ENCODE measurements at regions not wholly inside any gene's neighbourhood (a gene's known extent, or its start where the extent isn't known, plus 50 kb on each side); places are given as distances from the start of the nearest gene placed in this dataset.
A peak's percentile ranks its signal among the peaks of the same experiment; 100 is the strongest.

DNA sequence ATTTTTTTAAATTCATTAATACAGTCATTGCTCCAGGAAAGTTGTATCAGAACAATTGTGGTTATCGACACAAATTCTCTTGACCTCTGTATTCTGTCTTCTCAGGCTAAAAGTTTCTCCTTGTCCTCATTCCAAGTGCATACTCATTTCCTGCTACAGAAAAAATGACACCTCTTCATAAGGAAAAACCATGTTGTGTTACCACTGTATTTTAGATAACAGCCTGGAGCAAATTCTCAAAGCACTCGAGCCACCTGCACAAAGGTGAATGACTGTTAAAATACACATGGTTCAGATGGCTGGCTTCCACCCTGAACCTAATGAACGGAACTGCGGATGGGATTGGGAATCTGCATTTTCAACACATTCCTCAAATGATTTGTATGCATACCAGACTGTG is 586.5 kb downstream of the EPHA4 start:
- DNase-seq (ENCODE audit: low read depth) = no peak

DNA sequence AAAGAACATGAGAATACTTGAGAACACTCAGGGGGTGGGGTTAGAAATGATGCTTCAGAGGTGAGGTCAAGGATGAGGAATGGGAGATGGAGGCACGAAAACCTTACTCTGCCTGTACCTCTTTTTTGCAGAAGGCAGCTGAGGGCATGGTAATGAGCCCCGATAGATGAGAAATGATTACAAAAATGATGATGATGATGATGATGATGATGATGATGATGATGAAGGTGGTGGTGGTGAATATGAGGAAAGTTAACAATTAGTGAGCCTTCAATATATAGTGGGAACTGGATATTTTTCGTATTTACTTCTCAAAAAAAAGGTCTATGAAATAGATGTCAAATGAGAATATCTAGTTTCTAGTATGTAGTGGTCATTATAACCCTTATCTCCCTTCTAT is 584.3 kb downstream of the EPHA4 start:
- no peak for DNase-seq (ENCODE audit: low read depth)

DNA sequence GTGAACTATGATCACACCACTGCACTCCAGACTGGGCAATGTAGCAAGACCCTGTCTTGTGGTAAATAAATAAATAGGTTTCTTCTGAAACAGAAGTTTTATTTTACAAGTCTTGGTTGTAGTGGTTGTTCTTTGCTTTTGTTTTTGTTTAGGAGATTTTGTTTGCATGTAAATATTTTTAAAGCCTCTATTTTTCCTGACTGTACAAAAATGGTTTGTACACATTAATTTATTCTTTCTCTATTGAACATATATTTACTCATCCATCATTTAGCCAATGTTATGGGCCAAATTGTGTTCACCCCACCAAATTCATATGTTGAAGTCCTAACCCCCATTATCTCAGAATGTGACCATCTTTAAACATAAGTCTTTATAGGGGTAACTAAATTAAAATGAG is 580.1 kb downstream of the EPHA4 start:
- DNase-seq (ENCODE audit: low read depth) = no peak

DNA sequence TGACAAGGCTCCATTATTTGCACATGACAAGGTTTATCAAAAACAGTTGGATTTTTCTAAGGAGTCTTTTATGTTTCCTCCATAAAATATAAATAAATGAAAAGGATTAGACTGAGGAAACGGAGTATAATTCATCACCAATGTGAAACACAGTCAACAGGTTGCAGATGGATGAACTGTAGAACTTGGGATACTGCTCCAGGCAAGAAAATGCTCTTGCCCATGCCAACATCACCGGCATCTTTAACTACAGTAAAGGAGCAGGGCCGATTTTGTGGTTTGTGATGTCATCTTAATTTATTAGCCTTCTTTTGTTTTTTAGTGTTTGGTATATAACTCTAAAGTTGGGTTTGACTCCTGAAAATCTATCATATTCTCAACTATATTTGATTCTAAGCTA is 577.3 kb downstream of the EPHA4 start:
- no peak for DNase-seq (ENCODE audit: low read depth)

DNA sequence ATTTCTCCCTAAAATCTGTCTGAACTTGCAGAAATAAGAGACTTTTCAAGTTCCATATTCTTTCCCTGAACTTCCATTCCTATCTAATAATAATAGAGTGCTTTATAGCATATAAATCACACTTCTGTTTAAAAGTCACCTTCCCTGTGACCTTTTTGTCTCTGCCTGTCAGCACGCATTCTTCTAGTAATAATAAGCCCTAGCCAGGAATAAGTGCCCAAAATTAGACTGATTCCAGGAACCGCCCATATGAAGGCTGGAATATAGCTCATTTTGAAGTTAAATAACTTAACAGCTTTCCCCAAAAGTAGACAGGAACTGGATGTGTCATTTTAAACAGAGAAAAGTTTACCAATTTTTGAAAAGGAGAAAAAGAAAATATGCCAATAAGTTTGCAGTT is 576.5 kb downstream of the EPHA4 start:
- no peak for DNase-seq (ENCODE audit: low read depth)

DNA sequence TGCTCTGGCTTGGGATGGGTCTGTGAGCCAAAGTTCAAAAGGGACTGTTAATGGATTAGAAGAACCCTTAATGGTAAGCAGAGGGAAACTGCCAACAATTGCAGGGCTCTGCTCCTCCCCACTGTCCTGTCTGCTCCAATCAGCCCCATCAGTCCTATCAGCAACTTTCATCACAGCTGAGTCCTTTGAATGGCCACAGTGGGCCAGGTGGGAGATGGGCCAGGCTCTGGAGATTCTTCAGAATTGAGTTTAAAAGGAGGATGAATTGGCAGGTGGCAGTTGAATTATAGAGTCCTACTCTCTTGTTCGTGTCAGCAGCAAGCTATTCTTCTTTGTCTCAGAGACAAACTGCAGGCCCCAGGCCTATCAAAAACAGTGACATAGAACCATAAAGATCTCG is 573.9 kb downstream of the EPHA4 start:
- no peak for DNase-seq (ENCODE audit: low read depth)

DNA sequence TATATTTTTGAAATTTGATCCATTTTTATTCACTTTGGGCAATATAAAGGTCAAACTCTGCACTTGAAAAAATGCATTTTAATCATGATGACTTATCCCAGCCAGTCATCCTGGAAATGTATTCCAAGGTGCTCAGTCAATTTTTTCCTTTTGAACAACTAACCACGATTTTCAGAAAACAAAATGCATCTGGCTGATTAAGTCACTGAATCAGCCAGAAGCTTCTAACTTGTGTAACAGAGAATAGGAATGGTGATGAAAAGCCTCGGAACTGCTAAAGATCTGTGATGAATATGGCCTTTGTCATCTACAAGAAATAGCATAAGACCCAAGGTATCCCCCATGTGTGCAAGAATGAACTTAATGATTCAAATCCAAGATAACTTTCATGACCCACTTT is 572.7 kb downstream of the EPHA4 start:
- DNase-seq (ENCODE audit: low read depth) = peak; percentile 74

DNA sequence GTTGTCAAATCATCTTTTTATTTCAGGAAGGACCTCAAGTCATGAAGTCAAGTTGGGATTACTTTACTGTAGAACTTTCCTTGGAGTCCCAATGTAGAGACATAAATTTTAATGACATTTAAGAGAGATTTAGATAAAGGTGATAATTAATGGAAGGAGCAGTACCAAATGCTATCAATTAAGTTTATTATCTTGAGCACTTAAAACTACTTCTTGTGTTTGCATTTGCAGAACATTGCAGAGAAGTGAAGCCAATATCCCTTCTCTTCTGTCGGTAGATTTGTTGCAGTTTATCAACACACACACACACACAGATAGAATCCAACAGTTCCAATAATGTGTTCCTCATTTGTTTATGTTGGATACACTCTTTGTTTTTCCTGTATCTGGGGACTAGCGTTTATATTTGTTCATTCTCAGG is 570.7 kb downstream of the EPHA4 start:
- DNase-seq (ENCODE audit: low read depth) = no peak

DNA sequence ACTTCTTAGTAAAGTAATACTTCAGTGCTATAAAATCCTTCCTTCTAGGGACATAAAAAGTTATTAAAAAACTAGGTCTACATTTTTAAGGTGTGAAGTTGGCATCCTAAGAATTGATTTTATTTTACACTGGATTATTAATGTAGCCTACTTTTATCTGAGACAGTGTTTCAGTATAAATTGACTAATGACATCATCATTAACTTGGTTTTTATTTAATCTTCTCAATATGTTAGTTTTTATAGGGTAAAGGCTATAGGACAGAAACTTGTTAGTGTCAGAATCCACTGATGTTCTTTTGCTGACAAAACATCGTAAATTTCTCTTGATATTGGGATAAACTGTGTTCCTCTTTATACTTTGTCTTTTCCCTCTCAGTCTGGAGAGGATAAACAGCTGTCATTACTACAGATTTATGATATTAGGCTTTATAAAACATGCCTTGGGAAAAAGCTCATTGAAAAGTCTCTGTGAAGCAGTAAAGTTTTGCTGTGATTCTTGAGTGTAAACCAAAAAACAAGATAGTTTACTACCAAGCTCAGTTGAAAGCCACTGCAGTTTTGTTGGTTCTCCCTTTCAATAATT is 569.9 kb downstream of the EPHA4 start:
- DNase-seq (ENCODE audit: low read depth) = no peak

DNA sequence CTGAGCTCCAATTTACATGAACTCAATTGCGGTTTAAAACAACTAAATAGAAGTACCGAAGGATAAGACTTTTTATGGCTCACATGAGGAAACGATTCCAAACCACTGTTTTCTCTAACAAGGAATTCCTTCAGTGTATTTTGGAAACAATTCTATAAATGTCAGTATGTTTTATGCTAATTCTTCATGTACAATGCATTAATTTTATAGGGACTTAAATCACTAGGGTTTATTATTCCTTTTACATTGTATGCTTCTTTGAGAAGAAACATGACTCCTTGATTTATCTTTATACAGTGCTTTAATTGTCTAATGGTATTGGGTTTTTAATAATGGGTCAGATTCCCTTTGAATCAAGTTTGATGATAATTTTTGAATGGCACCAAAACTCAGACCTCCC is 566.8 kb downstream of the EPHA4 start:
- no peak for DNase-seq (ENCODE audit: low read depth)

DNA sequence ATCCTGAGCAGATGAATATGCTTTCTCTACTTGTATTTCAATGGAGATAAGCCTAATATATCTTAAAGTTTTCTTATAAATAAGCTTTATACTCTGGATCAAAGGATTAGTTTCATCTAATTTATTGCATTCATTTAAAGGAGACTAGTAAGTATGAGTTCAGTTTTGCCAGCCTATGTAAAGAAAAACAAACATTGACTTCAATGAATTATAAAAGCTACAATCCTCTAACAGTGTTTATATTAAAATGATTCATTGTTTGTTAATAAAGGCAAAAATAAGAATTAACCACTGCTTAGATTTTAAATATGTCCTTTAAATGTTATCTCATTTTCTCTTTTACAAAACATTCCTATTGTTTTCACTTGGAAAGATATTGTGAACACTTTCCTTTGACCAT is 566.0 kb downstream of the EPHA4 start:
- DNase-seq (ENCODE audit: low read depth) = no peak

DNA sequence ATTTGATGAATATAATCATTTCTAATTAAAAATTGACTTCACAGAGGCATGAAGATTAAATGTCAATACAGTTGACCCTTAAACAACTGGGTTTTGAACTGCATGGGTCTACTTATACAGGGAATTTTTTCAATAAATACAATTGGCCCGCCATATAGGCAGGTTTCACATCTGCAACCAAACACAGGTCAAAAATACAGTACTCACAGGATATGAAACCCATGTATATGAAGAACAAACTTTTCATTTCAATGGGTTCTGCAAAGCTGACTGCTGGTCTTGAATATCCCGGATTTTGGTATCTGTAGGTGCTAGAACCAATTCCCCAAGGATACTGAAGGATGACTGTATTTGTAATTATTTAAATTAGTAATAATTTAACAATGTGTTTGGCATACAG is 555.6 kb downstream of the EPHA4 start:
- no peak for DNase-seq (ENCODE audit: low read depth)

DNA sequence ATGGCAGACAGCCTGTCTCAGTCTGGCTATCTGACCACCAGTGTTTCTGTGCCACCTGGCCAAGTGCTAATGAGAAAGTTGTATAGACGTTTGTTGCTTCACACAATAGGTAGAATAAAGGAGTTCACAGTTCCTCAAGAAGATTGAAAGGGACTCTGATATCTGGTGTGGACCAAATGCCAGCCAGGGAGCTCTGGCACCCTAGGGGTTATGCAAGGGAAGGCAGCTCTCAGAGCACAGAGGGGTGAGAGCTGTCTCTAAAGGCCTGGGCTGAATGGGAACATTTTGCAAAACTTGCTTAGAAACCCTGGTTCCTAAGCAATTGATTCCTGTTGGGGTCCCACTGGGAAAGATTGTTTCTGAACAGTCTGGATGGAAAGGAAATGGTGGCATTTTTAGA is 553.8 kb downstream of the EPHA4 start:
- no peak for DNase-seq (ENCODE audit: low read depth)

DNA sequence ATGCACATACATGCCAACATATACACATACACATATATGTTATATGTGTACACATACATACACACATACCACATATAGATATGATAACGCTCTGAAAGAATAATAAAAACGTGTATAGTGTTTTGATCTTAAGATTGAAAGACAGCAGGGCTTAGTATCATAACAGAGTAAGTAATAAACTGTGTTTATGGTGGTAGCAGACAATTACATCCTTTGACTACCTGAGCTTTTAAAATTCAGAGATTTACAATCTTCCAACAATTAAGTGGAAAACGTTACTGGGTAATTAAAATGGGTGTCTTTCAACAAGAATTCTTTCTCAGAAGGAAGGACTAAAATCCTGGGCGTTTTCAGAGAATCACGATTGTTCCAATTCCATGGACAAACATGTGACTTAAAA is 552.4 kb downstream of the EPHA4 start:
- no peak for DNase-seq (ENCODE audit: low read depth)

DNA sequence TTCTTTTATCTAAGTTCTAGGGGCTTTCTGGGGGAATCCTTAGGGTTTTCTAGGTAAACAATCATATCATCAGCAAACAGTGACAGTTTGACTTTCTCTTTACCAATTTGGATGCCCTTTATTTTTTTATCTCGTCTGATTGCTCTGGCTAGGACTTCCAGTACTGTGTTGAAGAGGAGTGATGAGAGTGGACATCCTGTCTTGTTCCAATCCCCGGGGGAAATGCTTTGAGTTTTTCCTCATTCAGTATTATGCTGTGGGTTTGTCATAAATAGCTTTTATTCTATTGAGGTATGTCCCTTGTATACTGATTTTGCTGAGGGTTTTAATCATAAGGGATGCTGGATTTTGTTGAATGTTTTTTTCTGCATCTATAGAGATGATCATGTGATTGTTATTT is 549.5 kb downstream of the EPHA4 start:
- no peak for DNase-seq (ENCODE audit: low read depth)

DNA sequence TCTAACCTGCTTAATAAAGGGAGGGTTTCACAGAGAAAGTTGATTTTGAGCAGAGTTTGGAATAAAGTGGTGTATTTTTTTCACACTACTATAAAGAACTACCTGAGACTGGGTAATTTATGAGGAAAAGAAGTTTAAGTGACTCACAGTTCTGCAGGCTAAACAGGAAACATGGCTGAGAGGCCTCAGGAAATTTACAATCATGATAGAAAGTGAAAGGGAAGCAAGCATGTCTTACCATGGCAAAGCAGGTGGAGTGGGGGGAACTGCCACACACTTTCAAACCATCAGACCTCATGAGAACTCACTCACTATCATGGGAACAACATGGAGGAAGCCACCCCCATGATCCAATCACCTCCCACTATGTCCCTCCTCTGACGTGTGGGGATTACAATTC is 546.7 kb downstream of the EPHA4 start:
- no peak for DNase-seq (ENCODE audit: low read depth)

DNA sequence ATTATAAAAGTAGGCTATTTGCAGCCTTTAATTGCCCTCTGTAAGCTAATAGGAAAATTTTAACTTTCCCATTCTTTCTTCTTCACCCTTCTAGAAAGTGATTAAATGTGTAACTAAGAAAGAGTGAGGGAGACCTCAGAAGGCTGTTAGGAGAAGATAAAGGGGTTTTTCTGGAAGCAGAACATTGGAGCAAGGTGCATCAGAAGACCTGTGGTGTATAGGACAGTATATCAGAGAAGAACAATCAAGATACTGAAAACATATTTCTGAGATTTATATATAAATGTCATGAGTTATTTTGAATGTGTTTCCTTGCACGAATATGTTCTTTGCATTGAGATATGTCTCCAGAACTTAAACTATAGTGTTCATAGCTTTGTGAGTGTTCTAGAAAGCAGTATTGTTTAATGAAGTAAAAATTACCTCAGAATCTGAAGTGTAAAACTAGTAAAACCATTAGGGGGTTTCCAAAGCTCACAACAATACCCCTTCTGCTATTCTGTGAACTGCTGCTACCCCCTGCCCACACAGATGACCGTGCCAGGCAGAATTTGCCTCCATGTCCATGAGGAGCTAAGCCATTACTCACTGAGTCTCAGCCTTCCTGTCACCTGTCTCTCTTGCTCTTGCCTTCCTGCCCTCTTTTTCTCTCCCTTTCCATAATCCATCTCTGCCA is 537.9 kb downstream of the EPHA4 start:
- no peak for DNase-seq (ENCODE audit: low read depth)

DNA sequence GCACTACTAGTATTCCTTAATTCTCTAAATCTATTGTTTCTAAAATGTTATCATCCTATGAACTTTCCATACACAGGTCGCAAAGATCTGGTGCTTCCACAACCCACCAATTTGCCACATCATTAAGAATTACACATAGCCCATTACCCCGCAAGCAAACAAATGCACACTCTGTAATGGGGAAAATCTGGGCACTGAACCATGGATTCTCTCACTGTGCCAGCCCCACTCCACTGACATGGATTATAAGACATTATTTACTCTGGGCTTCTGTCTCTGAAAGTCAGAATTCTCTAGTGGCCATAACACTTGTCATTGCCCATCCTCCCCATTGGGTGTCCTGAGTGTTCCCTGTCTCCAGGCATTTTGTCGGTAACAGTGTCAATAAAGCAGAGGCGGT is 537.1 kb downstream of the EPHA4 start:
- DNase-seq (ENCODE audit: low read depth) = no peak

DNA sequence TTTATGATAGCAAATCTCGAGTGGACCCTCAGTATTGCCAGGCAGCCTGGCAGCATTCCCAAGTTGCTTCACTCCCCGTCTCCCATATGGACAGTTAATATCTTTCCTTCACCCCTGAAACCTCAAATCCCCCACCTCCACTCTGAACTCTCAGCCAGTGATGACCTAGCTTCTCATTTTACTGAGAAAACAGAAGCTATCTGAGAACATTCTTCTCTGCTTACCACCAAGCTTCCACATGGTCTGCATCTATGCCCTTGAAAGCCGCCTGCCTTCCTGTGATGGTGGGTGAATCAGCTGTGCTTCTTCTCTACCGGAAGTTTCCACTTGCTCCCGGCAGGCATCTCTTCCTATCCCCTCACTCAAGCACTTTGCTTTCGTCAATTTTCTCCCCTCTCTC is 529.2 kb downstream of the EPHA4 start:
- DNase-seq (ENCODE audit: low read depth) = no peak

DNA sequence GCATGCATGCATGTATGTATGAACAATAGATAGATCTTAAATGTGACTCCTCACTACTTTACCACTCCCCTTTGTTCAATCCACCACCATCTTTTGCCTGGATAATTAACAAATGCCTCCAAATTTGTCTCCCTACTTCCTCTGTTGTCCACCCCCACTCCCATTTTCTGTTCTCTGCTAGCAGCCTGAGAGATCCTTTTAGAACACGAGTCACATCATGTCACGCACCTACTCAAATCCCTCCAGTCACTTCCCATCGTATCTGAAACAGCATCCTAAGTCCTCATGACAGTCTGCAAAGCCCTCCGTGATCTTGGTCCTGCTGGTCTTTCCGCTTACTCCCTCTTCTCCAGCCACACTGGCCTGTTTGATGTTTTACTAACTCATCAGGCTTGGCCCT is 527.3 kb downstream of the EPHA4 start:
- DNase-seq (ENCODE audit: low read depth) = no peak

DNA sequence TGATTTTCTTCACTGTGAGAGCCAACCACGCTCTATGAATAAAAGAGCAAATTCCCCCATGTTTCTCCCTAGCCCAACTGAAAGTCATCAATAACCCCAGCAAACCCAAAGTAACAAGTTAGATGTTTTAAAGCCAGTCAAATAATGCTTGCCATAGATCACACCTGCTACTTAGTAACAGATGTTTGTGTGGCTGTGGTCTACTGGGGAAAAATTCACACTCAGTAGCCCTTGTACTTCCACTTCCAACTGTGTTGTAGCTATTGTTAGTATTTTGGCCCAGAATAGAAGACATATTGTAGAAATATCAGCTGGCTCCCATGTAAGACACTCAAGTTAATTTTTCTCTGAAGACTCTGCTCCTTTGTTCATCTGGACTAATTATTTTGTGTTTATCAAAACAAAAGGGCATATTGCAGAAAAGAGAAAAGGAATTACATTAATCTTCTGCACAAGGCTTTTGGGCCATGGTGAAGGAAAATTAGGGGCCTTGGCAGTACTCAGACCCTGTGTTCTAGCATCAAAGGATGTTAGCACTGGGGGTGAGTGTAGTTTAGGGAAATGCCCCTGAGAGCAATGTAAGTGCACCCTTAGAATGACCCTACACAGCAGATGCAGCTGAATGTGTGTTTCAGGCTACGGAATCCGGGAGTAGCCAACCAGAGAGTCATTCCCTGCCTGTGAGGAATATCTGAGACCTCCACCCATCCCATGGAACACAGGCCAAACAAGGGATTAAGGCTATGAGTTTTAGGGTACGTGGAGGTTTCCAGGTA is 521.9 kb downstream of the EPHA4 start:
- DNase-seq (ENCODE audit: low read depth) = no peak

DNA sequence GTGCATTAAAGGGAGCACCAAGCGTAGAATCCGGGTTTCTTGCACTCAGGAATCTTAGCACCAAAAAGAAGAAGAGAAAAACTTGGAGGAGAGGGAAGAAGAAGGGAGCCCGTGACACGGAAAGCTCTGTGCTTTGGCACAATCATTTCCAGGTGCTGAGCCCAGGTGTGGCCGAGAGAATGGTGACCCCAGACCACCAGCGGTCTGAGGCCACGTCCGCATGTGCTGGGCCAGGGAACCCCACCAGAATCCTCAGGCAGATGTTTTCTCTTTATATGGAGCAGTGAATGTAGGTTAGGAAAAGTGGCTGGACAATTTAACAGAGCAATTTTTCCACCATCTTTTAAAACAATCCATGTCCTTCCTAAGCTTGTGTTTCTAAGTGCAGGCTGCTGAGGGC is 520.9 kb downstream of the EPHA4 start:
- DNase-seq (ENCODE audit: low read depth) = no peak

DNA sequence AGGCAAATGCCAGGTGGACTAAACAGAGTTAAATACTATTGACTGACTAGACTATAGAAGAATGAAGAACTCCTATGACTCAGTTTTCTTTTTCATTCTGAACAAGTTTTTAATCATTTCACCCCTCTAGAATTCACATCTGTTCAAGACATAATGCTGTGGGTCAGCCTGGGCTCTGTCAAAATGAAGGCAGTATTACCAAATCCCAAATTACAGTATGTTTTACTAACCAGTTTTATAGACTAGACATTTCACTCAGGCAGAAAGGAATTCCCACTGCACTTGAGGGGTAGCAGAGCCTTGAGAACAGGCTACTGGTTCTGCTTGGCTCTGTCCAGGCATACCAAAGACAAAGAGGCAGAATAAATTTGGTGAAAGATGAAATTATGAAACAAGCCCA is 511.7 kb downstream of the EPHA4 start:
- peak; percentile 61 for DNase-seq (ENCODE audit: low read depth)

DNA sequence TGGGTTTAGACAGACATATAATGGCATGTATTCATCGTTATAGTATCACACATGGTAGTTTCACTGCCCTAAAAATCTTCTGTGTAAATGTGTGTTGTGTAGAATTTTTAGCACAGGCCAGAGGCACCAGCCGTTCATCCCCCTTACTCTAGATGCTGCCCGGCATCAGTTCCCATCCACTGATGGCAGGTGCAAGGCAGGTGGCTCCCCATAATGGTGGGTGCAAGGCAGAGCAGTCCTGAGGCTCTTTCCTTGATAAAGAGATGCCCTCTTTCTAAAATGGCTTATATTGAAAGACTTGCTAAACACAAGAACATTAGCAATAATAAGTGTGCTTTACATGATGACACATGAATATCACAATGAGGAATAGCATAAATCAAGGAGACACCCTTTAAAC is 508.5 kb downstream of the EPHA4 start:
- DNase-seq (ENCODE audit: low read depth) = no peak
